NCI-H2227 treated with DMSO at 0.1 percent for 48 hours (cell line): ENCODE measurements at regions not wholly inside any gene's neighbourhood (a gene's known extent, or its start where the extent isn't known, plus 50 kb on each side); places are given as distances from the start of the nearest gene placed in this dataset.

Experiments used
- DNase-seq: peaks from one replicate; lab custom pipeline; 2025; lab: John Stamatoyannopoulos, UW

DNA sequence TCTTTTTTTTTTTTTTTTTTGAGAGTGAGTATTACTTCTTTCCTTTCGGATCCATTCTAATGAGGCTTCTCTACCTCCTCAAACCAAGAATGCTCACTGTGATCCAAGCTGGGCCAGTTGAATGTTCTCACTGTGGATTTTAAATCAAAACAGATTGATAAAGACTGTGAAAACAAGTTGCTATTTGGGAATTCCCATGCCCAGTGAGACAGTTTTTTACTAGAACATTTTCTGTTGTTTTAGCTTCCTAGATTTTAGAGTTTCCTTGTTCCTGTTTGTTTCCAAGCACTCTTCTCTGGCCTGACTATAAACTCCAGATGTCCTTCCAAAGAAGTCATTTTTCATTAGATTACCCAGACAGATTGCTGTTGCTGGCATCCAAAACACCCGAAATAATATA, 60.1 kb upstream of the GALNT15 start:
- no peak for DNase-seq

DNA sequence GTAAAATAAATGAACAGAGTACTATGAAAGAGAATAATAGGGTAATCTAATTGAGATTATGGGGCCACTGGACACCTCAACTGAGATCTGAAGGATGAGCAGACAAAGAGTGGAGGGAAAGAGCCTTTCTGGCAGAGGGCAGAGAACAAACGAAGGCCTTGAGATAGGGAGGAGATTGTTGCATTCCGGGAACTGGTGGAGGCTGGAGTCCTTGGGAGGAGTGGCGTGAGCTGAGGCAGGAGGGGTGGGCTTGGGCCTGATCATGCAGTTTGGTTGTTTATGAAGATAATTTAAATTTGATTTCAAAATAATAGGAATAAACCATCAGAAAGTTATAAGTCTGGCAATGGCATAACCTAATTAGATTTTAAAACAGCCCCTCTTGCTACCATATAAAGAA, 59.5 kb upstream of the GALNT15 start:
- DNase-seq, result no peak

- DNase-seq, result no peak
Measured at GRCh38 chr3:16118396-16118795, 56.1 kb upstream of the GALNT15 start.

- DNase-seq, result no peak
Measured at GRCh38 chr3:16119887-16120286, 54.6 kb upstream of the GALNT15 start.

DNA sequence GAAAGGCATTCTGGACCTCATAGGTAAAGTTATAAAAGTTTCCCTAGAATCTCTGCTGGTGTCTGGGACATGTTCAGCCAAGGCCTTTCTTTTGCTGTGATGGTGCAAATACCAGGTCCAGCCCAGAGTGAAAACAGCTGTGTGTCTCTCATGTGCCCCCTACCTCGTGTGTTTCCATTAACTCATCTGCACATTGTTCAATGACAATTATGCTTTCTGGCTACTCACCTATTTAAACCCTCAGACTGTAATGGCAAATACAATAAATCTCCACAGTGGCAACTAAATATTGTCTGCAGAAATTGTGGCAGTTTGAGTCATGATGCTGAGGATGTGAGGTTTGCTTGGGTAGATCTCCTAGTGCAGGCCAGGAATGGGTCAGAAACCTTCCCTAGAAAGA, 53.1 kb upstream of the GALNT15 start:
- DNase-seq, result no peak

GRCh38 chr3:16122155-16122554, 52.3 kb upstream of the GALNT15 start:
- DNase-seq, result no peak

DNA sequence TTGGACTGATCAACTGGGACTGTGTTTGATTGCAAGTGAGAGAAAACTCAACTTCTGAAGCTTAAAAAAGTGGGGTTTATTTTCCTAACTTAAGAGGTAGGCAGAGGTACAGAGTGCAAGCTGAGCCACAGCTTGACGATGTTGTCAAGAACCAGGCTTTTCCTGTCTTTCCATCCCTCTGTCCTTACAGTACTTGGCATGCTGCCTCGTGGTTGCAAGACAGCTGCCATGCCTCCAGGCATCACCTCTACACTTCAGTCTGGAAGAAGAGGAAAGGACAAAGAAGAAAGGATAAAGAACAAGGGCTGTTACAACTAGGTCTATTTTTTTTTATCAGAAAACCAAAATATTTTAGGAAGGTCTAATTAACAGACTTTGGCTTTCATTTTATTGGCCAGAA, 51.8 kb upstream of the GALNT15 start:
- no peak for DNase-seq

DNA sequence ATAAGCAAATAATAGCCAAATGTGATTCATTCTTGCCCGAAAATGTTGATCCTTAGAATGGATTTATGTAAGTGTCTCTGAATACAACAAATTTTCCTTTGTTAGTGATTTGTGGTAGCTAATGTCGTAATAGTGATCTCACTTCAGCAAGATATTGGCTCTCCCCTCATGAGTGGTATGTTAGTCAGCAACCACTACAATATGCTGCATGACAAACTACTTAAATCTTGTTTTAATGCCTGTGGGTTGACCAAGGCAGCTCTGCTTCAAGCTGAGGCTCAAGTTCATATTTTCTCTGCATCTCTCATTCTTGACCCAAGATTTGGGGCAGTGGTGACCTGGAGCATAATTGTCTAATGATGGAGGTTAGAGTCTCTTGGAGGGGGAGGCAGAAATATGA, 49.8 kb upstream of the GALNT15 start:
- no peak for DNase-seq
